ENCODE measurements at regions not wholly inside any gene's neighbourhood (a gene's known extent, or its start where the extent isn't known, plus 50 kb on each side); places are given as distances from the start of the nearest gene placed in this dataset.
"Not testable (repeated sequence)": the region's sequence is repeated elsewhere in the genome, so short reads cannot be mapped to it uniquely, and the experiment has no call there.

DNA sequence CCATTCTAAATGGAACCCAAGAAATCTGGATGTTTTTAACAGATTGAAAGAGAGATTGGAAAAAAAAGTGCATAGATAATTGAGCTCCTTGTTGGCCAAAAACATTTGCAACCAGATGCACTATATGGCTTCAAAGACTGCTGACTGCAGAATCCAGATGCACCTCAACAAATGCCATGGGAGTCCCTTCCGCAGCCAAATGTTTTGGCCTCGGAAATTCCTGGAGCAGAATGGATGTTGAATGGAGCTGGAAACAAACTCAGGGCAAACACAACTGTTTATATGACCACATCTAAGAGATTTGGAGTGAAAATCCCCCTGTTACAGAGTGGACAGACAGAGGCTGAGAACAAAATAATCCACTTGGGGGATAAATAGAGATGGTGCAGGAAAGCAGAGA lies 285.0 kb upstream of the NFIA start:
- TF ChIP-seq, protein P1, sequence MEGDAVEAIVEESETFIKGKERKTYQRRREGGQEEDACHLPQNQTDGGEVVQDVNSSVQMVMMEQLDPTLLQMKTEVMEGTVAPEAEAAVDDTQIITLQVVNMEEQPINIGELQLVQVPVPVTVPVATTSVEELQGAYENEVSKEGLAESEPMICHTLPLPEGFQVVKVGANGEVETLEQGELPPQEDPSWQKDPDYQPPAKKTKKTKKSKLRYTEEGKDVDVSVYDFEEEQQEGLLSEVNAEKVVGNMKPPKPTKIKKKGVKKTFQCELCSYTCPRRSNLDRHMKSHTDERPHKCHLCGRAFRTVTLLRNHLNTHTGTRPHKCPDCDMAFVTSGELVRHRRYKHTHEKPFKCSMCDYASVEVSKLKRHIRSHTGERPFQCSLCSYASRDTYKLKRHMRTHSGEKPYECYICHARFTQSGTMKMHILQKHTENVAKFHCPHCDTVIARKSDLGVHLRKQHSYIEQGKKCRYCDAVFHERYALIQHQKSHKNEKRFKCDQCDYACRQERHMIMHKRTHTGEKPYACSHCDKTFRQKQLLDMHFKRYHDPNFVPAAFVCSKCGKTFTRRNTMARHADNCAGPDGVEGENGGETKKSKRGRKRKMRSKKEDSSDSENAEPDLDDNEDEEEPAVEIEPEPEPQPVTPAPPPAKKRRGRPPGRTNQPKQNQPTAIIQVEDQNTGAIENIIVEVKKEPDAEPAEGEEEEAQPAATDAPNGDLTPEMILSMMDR (IDR thresholded peaks at IDR 0.05; ENCODE audit: unreplicated experiment) = no peak
- Mint-ChIP-seq H3K4me3 (ENCODE audit: unreplicated experiment) (no peak overlapping the region), H3K27ac (ENCODE audit: unreplicated experiment) (no peak overlapping the region), H3K9me3 (ENCODE audit: unreplicated experiment) (no peaks in the 10 kb centered on the region), H3K36me3 (ENCODE audit: low read depth, unreplicated experiment) (no peaks in the 10 kb centered on the region), H3K4me1 (ENCODE audit: unreplicated experiment) (no peaks in the 10 kb centered on the region), H3K27me3 (ENCODE audit: unreplicated experiment) (no peaks in the 10 kb centered on the region)
- no peak for DNase-seq (ENCODE audit: low spot score)

DNA sequence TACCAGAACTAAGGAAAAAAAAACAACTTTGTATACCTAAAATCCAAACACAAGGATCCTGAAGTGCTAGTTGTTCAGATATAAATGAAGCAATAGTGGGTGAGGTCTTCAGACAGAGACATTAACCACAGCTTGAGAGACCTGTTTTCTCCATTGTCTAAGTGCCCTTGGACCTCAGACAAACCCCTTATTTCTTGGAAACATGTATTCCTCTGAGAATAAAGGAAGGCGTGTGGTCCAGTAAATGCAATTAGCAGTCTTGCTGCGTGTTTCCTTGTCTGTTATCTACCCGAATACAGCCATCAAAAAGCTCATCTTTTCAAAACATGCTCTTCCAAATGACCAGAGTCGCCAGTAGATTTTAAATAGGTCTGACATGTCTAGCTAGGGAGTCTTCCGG lies 291.1 kb upstream of the NFIA start:
- no peaks in the 10 kb centered on the region for H3K4me1 Mint-ChIP-seq (ENCODE audit: unreplicated experiment)

DNA sequence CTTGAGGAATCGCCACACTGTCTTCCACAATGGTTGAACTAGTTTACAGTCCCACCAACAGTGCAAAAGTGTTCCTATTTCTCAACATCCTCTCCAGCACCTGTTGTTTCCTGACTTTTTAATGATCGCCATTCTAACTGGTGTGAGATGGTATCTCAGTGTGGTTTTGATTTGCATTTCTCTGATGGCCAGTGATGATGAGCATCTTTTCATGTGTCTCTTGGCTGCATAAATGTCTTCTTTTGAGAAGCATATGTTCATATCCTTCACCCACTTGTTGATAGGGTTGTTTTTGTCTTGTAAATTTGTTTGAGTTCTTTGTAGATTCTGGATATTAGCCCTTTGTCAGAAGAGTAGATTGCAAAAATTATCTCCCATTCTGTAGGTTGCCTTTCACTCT lies 309.3 kb upstream of the NFIA start:
- not testable (repeated sequence) for H3K9me3 Mint-ChIP-seq (ENCODE audit: unreplicated experiment); H3K4me3 Mint-ChIP-seq (ENCODE audit: unreplicated experiment); H3K36me3 Mint-ChIP-seq (ENCODE audit: low read depth, unreplicated experiment); H3K27ac Mint-ChIP-seq (ENCODE audit: unreplicated experiment); DNase-seq (ENCODE audit: low spot score); H3K4me1 Mint-ChIP-seq (ENCODE audit: unreplicated experiment); H3K27me3 Mint-ChIP-seq (ENCODE audit: unreplicated experiment)

More for the DNA sequence above, 291.1 kb upstream of the NFIA start:
- Mint-ChIP-seq H3K9me3 (ENCODE audit: unreplicated experiment) (no peaks in the 10 kb centered on the region), H3K36me3 (ENCODE audit: low read depth, unreplicated experiment) (no peaks in the 10 kb centered on the region), H3K4me3 (ENCODE audit: unreplicated experiment) (no peak overlapping the region), H3K27ac (ENCODE audit: unreplicated experiment) (no peak overlapping the region), H3K27me3 (ENCODE audit: unreplicated experiment) (no peaks in the 10 kb centered on the region)
- TF ChIP-seq, protein P1 (IDR thresholded peaks at IDR 0.05; ENCODE audit: unreplicated experiment) = no peak
- DNase-seq (ENCODE audit: low spot score) = no peak

DNA sequence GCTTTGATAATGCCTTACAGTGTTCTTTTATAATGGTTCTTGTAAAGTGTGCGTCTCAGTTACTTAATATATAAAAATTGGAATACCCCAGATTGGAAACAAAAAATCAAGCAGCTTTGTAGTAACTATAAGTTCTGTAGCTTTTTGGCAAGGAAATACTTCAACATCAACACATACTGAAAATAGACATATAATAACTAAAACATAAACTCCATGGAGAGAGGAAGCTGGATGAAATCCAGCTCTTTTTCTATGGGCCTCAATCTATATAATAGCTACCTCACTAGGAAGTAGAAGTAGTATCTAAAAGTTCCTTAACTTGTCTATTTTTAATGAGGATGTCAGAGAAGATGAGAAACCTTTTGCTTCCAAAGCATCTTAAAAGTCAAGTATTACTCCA lies 313.3 kb upstream of the NFIA start:
- H3K36me3 Mint-ChIP-seq (ENCODE audit: low read depth, unreplicated experiment) = peaks cover 6% of the 10 kb centered on the region
- H3K27me3 Mint-ChIP-seq (ENCODE audit: unreplicated experiment) = no peaks in the 10 kb centered on the region
- no peaks in the 10 kb centered on the region for H3K9me3 Mint-ChIP-seq (ENCODE audit: unreplicated experiment)
- TF ChIP-seq, protein P1 (IDR thresholded peaks at IDR 0.05; ENCODE audit: unreplicated experiment) = no peak
- DNase-seq (ENCODE audit: low spot score) = no peak
- H3K27ac Mint-ChIP-seq (ENCODE audit: unreplicated experiment) = no peak overlapping the region
- H3K4me3 Mint-ChIP-seq (ENCODE audit: unreplicated experiment) = no peak overlapping the region
- no peaks in the 10 kb centered on the region for H3K4me1 Mint-ChIP-seq (ENCODE audit: unreplicated experiment)

DNA sequence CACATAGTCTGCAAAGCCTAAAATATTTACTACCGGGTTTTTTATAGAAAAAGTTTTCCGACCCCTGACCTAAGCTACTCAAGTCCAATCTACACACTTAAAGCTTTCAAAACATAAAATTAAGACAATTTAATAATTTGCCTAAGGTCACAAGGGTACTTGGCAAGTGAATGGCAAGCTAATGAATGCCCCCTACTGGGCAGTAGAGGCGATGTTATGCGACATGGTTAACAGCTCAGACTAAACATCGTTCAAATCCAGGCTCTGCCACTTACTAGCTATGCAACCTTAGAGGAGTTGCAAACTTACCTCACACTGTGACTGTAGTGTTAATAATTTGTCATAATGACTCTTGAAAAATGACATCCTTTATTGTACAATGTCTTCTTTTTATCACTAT lies 317.2 kb upstream of the NFIA start:
- Mint-ChIP-seq H3K4me3 (ENCODE audit: unreplicated experiment) (no peak overlapping the region), H3K27me3 (ENCODE audit: unreplicated experiment) (no peaks in the 10 kb centered on the region), H3K36me3 (ENCODE audit: low read depth, unreplicated experiment) (peaks cover 3% of the 10 kb centered on the region), H3K27ac (ENCODE audit: unreplicated experiment) (no peak overlapping the region), H3K9me3 (ENCODE audit: unreplicated experiment) (no peaks in the 10 kb centered on the region), H3K4me1 (ENCODE audit: unreplicated experiment) (no peaks in the 10 kb centered on the region)
- TF ChIP-seq, protein P1 (IDR thresholded peaks at IDR 0.05; ENCODE audit: unreplicated experiment) = peak; percentile 79
- DNase-seq (ENCODE audit: low spot score) = peak; percentile 13

DNA sequence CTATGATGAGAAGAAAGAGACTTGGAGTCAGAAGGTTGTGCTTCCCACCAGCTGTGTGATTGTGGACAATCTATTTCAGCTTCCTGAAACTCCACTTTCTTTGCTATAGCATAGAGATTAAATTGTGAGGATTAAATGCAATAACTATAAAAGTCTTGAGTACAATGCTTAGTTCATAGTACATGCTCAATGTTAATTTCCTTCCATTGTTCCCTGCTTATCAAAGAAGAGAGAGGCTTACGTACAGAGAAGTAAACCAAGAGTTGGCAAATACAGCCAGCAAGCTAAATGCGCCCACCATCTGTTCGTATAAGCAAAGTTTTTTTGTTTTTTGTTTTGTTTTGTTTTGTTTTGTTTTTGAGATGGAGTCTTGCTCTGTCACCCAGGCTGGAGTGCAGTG lies 317.9 kb upstream of the NFIA start:
- H3K9me3 Mint-ChIP-seq (ENCODE audit: unreplicated experiment) = no peaks in the 10 kb centered on the region
- DNase-seq (ENCODE audit: low spot score) = no peak
- H3K4me1 Mint-ChIP-seq (ENCODE audit: unreplicated experiment) = peaks cover 1% of the 10 kb centered on the region
- no peak overlapping the region for H3K27ac Mint-ChIP-seq (ENCODE audit: unreplicated experiment)
- no peaks in the 10 kb centered on the region for H3K27me3 Mint-ChIP-seq (ENCODE audit: unreplicated experiment)
- no peaks in the 10 kb centered on the region for H3K36me3 Mint-ChIP-seq (ENCODE audit: low read depth, unreplicated experiment)
- no peak overlapping the region for H3K4me3 Mint-ChIP-seq (ENCODE audit: unreplicated experiment)
- TF ChIP-seq, protein P1 (IDR thresholded peaks at IDR 0.05; ENCODE audit: unreplicated experiment) = no peak

All from endothelial cell (in vitro differentiated cells).